ENCODE measurements at regions not wholly inside any gene's neighbourhood (a gene's known extent, or its start where the extent isn't known, plus 50 kb on each side); places are given as distances from the start of the nearest gene placed in this dataset.

DNA sequence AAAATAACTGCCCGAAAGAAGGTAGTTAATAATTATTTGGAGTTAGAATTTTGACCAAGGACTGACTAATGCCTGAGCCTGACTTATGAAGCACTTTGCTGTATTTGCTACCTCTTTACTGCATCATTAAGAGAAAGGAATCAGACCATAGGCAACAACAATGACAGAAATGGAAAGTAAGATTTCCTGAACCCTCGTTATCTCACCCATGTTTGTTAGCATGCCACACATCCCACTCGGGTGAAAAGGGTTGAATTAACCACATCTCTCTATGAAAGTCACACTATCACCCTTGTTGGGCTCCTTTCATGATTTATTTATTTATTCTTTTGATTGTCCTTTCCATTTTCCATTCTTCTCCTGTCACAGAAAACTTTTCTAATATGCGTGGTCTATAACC is 59.6 kb downstream of the OLIG3 start:
- DNase-seq, result no peak

DNA sequence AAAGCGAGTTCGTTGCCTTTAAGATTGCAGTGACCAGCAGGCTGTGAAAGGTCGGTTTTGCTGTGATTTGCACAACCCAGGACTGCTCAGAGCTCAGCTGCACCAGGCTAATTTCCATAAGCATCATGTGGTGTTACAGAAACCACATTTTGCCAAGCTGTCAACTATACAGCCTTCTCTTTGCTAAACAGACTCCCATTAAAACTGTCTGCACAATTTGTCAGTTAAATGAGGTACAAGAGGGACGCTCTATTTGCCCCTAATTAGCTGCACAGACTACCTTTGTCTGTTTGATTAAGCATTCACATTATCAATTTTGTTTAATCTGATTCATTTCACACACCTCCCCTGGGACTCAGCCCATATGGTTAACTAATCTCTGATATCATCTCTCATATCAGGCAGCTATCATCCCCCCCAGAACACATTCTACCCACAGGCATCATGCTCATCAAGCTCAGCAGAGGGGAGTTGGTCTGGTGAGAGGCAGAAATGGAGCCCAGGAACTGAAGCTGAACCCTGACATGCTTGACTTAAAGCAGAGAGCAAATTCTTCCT is 62.1 kb downstream of the OLIG3 start:
- DNase-seq, result no peak

DNA sequence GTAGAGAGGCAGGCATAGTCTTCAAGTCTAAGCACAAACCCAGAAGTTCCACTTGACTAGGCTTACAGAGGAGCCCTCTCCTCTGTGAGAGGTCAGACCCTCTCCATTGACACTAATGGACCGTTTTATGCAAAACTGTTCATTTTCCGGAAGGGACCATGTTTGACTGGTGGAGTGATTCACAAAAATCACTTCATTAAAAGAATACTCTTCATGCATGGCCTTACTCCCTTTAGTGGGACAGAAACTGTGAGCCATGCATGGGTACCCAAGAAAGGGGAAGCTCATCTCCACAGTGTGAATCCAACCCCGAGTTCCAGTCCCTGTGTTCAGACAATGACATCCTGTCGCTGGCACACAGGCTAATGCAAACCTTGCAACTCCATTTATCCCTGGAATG is 63.2 kb downstream of the OLIG3 start:
- no peak for DNase-seq

GRCh38 chr6:137427656-137428290 is 66.4 kb downstream of the OLIG3 start:
- no peak for DNase-seq

DNA sequence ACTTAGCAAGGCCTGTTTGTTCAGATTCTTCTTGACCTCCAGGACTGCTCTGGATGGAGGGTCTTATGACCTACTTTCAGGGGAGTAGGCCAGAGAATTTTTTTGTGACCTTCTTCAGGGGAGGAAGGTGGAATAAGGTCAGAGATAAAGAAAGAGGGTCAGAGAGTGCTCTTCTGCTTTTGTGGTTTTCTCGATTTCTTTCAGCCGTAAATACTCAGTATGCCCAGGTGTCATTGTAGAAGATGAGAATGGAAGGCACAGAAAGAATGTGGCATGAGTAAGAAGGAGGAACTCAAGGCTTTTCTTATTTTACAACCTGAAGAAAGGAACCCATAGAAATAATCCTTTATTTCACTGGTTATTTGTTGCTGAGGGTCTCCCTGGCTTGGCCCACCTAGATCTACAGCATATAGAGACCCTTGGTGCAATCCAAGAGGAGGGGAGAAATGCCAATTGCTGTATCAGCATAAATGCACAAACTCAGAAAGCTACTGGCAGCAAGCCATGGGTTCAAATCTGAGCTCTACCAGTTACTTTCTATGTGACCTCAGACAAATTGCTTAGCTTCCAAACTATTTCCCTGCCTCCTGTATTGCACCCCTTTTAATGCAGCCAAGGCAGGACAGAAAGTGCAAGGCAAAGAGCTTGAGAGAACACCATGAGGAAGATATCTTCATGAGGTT is 68.0 kb downstream of the OLIG3 start:
- DNase-seq, result no peak

DNA sequence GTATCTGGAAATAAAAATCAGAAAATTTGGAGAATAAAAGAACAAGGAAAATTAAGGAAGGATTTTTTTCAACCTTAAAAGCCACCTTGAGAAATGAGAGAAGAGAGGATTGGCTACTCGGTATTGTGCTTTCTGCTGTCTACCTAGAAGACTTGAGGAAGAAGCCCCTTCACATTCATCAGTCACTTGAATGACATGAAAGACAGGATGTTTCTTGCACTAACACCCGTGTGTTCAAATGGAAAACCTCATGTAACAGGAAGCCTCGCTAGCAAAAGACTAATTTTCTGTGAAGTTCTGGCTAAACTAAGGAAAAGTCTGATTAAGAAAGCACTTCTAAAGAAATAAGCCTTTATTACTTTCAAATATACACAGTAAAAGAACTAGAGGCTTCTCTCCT is 69.9 kb downstream of the OLIG3 start:
- DNase-seq, result no peak

GRCh38 chr6:137423451-137424168 is 70.6 kb downstream of the OLIG3 start:
- DNase-seq, result no peak

DNA sequence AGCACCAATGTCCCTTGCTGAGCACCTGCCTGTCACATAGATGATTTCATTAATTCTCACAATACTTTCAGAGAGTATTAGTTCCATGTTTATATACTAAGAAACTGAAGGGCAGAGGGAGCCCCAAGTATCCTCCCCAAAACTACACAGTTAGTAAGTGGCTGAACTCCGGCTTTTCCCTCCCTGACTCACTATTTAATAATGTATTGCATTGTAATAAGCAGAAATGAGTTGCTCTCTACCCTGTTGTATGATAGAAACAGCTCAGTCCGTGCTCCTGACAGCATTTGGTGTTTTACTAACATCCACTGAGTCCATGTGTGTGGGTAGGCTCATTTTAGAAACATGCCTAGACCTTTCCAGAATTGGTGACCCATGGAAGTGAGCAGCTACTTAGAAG is 76.8 kb downstream of the OLIG3 start:
- DNase-seq, result no peak

GRCh38 chr6:137416376-137417109 is 77.7 kb downstream of the OLIG3 start:
- no peak for DNase-seq

DNA sequence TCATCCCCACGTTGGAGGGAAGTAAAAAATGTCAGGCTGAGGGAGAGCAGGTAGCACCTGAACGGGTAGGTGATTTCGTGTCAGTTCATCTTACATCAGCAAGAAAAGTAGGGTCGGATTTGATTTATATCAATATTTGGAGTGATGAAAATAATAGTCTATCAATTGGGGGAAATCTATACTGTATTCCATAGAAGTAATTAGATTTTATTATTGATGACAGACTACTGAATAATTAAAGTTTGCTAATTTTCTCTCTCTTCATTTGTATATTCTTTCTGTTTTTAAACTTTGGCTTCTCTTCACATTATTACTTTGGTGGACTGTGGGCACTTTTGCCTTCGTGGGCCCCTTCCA is 78.4 kb downstream of the OLIG3 start:
- DNase-seq, result no peak

DNA sequence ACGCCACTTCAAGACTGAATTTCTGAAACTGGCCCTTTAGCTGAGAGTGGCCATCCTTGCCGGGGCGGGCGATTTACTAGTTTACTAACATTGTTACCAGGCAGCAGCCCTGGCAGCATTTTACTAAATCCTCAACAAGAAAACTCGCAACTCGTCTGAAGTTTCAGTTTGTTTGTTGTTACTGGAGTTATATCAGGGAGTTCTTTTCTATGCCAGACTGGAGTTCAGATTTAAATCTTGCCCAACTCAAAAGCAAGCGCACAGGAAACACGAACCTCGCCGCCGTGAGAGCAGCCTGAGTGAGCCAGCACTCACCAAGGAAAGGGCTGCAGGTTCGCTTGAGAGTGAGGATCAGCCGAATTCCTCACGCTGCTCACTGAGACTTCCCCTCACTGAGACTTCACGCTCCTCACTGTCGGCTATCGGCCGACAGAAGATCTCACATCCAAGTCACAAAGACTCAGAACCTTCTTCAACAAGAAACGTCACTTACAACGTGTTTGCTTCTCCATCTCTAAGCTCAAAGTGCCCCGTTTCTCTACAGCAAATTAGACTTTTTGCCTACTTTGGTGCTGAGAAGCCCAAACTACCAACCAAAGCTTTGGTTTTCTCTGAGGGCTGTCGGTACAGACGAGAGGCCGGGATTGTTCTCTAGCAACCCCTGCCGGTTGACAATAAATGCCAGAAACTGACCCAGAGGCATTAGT is 78.9 kb downstream of the OLIG3 start:
- peak; percentile 57 for DNase-seq

- DNase-seq, result no peak
Observed at GRCh38 chr6:137414599-137414998, 79.6 kb downstream of the OLIG3 start.

GRCh38 chr6:137413482-137413881 is 80.7 kb downstream of the OLIG3 start:
- DNase-seq, result no peak

GRCh38 chr6:137412562-137412961 is 81.6 kb downstream of the OLIG3 start:
- no peak for DNase-seq

- DNase-seq, result no peak
Observed at GRCh38 chr6:137409266-137409777, 84.9 kb downstream of the OLIG3 start.

DNA sequence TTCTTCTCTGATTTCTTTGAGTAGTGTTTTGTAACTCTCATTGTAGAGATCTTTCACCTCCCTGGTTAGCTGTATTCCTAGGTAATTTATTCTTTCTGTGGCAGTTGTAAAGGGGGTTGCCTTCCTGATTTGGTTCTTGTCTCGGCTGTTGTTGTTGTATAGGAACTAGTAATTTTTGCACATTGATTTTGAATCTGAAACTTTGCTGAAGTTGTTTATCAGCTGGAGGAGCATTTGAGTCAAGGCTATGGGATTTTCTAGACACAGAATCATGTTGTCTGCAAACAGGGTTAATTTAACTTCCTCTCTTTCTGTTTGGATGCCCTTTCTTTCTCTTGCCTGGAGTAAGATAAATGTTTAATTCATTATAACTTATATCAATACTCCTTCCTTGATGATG is 86.4 kb downstream of the OLIG3 start:
- DNase-seq, result no peak

- DNase-seq, result no peak
Observed at GRCh38 chr6:137405806-137406205, 88.4 kb downstream of the OLIG3 start.

DNA sequence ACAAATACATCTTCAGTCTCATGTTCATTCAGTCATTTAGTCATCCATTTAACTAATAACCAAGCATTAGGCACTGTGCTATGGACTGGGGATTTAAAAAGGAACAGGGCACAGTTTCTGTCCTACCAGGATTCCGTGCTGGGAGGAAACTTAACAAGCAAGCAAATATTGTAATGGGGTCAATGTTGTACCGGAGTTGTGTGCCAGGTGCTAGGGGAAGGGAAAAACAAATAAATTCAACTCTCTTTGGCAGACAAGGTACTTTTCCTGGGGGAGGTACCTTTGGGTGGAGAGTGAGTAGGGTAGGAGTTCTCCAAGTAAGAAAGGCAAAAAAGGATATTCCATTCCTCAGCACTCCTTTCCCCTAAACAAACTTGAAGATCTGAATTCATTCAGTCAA is 90.3 kb downstream of the OLIG3 start:
- no peak for DNase-seq

GRCh38 chr6:137403443-137403842 is 90.8 kb downstream of the OLIG3 start:
- no peak for DNase-seq

DNA sequence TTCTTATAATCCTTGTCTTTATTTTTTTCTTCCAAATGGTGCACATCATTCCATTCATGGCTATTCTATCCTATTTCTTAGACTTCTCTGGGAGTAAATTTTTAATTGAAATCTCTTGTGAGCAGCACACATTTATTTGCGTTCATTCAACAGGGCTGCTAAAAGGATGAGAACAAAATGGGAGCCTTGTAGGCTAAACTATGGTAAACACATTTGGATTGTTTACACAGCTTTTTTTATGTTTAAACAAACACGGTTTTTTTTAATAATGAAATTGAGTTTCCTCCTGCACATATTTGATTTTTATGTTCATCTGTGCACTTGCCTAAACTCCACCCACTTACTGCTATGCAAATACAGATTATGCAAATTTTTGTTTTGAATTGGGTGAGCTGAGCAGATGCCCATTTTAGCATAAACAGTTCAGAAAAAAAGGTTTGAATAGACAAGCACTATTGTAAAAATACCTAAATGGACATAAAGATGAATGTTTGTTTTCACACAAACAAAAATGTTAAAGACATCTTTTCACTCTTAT is 92.0 kb downstream of the OLIG3 start:
- no peak for DNase-seq

- no peak for DNase-seq
Observed at GRCh38 chr6:137401088-137401487, 93.1 kb downstream of the OLIG3 start.

GRCh38 chr6:137399881-137400443 is 94.2 kb downstream of the OLIG3 start:
- no peak for DNase-seq

Measured in activated naive CD4-positive, alpha-beta T cell treated with anti-CD3 and anti-CD28 coated beads, Interleukin-2, amount 50 U/mL, for 16 hours (primary cell).